Astrocyte of the hippocampus (primary cell): ENCODE measurements at regions not wholly inside any gene's neighbourhood (a gene's known extent, or its start where the extent isn't known, plus 50 kb on each side); places are given as distances from the start of the nearest gene placed in this dataset.
A peak's percentile ranks its signal among the peaks of the same experiment; 100 is the strongest.

Source experiments
- DNase-seq: peaks from one replicate; pipeline ENCODE4 v3.0.0; 2011; ENCODE audit warnings: low read depth, low spot score

DNA sequence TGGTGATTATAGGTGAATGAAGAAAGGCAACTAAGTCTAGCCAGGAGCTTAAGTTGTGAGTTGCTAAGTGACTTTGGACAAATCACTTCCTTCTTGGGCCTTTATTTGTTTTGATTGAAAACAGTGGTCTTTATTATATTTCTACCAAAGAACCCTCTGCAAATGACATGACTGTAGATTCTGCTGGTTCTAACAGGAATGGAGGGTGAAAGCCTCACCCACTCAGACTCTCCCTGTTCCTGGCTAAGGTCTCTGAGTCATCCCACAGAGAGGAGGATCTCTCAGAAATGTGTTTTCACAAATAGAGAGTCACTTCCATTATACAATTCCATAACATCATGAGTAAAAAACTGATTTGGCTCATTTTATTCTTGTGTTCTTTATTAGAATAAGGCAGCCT, 583.9 kb upstream of the LRRC4C start:
- peak; percentile 41 for DNase-seq

DNA sequence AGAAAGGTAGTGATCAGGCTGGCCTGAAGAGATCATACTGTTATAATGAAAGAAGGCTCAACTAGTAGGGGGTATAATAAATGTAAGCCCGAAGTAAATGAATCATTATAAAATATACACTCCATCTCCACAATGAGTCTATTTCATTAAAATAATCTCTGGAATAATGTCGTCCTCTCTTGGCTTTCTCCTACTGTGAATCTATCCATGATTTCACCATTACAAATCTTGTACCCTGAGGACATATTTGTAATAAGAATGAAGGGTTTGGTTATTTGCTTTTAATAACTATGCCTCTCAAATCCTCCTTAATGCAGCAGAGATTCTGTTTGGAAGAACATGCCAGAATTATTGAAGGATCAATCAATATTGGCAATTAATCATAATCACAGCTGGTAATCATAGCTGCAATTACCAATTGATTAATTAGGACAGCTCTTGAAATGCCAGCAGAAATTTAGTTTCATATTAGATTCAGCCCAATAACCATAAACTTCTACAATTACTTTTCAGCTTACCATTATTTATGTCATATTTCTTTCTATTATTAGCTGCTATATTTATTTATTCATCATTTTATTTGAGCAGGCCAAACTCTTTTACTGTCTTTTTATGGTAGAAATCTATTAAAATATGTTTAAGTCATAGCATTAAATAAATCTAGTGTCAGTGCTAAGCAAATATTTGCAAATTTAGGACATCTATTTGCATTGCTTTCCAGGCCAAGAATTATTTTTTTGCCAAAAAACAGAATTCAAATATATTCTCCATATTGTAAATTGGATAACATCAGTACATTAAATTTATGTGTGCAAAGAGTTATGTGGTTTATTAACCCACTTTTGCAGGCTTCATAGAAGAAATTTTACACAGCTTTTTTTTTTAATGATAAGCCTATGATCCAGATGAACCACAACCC, 588.4 kb upstream of the LRRC4C start:
- no peak for DNase-seq

DNA sequence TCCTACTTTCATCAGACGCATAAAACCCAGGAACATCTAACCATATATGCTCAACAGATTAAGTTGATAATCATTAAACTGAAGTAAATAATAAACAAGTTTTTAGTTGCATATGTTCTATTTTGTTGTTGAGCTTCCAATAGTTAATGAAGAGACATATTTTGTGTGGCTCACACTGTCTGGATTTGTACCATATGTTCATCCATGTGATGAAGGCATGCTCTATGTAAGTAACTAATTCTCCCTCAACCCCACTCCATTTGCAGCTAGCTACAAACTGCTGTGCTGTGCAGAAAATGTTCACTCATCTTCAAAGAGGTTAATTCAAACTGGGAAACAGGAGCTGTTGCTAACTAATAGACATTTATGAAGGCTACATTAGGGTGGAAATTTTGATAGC, 589.7 kb upstream of the LRRC4C start:
- DNase-seq = no peak

DNA sequence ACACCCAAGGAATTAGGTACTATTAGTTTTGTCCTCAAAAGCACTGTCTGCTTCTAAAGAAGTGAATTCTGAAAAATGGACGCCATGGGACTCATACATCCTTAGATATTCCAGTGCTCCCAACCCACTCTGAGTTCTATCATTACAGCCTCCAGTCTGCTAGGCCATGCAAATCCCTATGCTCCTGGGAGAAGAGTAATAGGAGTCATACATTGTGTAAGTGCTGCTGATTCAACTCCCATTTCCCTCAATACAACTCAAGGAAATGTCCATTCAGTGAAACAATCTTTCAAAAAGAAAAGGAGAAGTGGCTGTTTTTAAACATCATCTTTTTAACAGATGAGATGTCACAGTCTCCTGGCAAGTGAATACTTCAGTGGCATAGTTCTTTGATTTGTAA, 590.2 kb upstream of the LRRC4C start:
- no peak for DNase-seq

DNA sequence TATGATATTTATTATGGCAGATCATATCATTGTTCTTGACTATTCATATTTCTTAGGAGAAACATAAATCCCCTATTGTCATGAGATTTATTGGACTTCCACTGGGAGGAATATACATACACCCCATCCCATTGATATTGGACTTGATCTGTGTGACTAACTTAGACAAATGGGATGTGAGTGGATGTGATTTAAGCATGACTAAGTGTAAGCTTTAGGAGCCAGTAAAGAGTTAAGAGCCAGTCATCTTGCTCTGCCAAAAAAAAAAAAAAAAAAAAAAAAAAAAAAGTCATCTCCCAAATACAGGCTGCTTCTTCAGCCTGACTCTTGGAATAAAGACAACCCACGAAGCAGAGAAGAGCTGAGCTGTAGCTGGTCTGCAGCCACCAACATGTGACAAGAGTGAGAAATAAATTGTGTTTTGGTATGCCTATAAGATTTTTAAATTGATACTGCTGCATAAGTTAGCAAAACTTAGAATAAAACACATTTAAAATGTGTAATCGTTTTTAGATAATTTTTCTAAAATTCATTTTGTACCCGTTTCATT, 595.0 kb upstream of the LRRC4C start:
- no peak for DNase-seq

DNA sequence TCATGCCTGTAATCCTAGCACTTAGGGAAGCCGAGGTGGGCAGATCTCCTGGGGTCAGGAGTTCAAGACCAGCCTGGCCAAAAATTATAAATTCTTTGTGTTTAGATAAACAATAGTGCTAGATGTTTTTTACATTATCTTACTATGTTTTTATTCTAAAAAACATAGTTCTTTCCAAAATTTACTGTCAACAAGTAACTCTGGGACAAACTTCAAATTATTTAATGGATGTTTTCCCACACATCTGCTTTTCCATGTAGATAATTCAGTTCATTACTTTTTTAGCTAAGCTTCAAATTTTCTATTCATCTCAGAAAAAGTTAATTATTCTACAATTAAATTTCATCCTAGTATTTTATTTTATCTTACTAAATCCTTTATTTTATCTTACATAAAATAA, 596.2 kb upstream of the LRRC4C start:
- DNase-seq = no peak

DNA sequence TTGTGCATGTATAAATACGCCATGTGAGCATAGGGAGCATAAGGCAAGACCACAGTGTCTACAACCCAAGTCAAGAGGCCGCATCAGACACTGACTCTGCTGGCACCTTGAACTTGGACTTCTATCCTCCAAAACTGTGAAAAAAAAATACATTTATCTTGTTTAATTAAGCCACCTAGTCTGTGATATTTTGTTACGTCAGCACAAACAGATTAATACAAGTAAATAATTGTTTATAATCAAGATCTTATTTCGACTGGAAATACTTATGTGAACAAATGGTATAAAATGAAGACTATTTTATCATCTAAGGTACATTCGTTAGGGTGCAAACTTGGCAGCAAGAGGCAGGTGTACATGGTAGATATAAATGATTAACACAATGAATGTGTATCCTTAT, 599.3 kb upstream of the LRRC4C start:
- DNase-seq = no peak

DNA sequence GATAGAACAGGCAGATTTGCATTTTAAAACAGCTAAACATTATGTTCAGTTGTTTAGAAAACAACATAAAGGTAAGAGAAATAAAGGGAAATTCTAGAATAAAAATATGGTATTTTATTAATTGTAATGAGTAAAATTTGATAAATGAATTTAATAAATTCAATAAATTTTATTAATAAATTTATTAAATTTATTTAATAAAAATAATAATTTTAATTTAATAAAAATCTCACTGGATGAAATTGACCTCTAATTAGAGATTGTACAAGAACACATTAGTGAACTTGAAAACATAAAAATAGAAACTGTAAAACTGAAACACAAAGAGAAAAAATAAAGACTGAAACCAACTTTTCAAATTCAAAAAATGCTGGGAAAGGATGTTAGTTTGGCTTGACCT, 605.7 kb upstream of the LRRC4C start:
- no peak for DNase-seq

DNA sequence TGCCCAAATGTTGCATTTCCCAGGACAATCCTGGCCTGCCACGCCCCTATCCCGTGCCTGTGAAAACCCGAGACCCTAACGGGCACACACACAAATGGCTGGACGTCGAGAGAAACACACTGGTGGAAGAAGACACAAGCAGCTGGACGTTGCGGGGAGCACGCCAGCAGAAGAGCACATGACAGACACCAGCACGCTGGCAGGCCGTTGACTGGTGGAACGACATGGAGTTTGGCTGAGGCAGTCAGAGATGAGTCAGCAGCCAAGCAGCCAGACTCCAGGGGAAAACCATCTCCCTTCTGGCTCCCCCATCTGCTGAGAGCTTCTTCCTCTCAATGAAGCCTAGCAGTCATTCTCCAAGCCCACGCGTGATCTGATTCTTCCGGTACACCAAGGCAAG, 606.7 kb upstream of the LRRC4C start:
- DNase-seq = peak; percentile 21

DNA sequence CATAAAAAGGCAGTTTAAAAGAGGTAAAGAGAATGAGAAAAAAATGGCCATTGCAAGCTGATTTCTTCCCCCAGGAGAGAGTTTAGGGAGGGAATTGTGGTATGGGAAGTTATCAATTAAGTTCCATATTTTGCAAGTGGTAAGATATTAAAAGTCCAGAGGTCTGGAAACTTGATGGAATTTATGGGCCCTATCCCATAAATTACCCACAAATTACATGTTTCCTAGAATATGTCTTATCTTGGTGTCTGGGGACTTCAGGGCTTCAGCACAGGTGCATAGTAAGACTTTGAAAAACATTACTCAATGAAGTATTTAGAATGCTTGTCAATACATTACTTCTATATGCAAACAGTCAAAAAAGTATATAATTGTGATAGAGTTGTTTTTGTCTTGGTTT, 614.9 kb upstream of the LRRC4C start:
- no peak for DNase-seq

DNA sequence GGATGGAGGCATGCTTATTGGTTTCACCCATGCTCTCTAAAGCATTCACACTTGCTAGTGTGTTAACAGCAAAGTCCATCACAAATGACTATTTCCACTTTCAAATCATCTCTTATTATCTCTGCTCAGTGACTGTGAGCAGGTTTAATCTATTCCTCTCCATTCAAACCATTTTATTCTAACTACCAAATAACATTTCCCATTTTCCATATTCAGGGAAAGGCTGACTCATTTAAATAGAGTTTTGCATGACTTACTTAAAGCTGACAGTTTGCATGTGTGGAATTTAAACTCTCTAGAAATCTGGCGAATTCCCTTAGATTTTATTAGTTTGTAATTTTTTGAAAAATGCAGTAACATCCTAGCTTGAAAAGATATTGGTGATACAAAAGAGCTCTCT, 615.7 kb upstream of the LRRC4C start:
- DNase-seq = no peak

DNA sequence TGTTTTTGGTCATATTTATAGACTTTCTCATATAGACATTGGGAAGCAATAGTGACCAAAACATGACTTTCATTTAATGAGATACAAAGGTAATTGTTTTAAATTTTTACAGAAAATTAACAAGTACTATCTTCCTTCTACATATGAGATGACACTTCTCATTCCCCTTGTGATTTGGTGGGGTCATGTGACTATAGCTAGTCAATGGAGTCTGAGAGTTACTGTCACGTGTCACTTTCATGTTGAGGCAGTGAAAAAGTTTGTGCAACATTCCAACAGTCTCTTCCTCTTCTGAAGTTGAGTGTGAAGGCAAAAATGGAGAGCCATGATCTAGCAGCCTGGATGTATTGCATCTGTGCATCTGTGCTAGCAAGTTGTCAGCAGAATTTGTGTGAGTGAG, 618.3 kb upstream of the LRRC4C start:
- DNase-seq = no peak

DNA sequence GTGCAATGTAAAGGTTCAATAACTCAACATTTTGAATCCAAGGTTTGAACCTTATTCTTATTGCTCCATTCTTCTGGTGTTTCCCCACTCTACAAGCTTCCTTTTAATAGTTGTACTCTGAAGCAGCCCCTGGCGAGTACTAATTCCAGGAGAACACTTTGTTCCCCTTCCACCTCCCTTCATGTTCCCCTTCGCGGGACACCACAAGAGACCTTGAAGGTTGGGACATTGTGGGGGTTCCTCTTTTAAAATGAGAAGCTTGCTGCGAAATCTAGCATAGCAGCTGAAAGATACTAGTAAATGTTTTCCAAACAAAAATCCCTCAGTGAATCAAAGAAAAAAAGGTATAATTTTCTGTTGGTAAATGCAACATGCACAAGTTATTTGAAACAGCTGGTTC, 626.3 kb upstream of the LRRC4C start:
- DNase-seq = no peak

DNA sequence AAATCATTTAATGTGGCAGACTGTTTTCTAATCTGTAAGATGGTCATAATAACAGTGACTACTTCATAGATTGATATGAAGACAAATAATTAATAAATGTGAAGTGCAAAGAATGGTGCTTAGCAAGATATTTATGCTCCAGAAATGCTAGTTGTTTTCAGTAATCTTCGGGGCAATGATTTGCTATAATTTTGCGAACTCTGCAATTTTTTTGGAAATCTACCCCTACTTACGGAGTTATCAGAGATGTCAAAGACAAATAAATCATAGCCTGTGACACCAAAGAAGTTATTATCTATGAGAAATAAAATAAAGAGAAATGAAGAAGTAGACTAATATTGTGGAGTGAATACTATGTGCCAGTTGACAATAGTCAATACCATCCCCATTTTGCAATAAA, 634.1 kb upstream of the LRRC4C start:
- DNase-seq = no peak

DNA sequence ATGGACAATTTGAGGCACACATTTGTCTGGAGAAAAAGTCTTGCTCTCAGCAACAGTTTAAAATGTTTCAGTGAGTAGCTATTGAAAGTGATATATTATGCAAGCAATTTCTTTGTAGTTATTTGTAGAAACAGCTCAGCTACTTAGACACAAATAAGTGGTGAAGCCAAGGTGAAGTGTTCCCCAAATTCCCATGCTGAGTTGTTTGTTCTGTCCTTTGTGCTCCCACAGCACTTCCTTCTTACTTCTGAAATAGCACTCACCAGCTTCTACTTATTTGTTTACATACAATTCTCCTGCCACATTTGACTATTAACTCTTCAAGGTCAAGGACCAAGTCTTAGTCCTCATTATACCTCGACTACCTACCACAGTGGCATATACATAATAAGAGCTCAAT, 638.6 kb upstream of the LRRC4C start:
- DNase-seq = no peak

DNA sequence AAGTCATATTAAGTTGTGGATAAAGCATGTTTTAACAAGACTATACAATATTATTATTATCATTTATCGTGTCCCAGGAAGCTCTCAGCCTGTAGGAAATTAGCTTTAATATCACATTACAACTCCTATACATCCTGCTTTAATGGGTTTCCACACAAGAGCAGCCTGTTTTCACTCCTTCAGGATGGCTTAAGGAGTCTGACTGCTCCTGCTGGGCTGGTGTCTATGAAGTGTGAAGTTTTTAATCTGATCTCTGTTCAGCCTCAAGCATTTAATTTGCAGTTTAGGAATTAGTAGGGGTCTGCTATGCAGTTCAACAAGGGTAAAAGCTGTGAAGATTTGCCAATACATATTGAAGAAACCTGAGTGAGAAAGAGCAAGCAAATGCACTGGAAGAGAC, 653.4 kb upstream of the LRRC4C start:
- no peak for DNase-seq

DNA sequence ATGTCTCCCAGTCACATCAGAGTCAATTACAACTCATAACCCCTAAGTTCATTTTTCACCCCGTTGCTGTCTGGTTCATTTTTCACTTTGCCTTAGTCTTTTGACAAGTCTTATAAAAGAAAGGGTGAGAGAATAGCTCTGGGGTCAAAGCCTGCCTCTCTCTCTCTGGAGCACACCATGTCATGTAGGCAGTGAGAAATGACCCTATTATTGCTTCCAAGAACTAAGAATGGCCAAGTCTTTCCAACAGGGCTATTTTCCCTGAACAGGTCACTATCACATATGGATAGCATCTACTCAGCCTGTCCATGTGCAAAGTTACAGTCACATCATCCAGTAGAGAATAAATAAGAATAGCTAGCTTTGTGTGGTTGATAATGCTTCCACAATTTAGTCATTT, 655.5 kb upstream of the LRRC4C start:
- no peak for DNase-seq

DNA sequence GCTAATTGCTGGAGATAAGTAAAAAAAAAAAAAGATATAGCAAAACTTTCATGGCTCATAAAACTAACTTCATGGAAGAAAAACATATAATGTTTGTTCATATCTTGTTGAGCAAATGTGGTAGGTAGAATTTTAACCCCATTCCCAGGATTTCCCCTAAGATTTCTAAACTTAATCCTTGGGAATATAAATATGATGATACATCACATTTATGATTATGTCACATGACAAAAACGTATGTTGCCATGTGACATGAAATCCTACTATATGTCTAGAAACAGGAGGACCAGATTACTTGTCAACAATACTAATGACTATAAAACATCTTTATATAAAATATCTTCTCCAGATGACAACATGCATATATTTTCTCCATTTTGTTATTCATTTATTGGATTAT, 679.0 kb upstream of the LRRC4C start:
- no peak for DNase-seq

DNA sequence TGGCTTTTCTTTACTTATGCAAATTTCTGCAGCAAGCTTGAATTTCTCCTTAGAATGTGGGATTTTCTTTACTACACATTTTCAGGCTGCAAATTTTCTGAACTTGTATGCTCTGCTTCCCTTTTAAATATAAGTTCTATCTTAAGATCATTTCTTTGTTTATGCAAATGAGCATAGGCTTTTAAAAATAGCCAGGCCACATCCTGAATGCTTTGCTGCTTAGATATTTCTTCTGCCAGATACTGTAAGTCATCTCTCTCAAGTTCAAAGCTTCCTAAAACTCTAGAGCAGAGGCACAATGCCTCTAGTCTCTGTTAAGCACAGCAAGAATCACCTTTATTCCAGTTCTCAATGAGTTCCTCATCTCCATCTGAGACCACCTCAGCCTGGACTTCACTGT, 685.9 kb upstream of the LRRC4C start:
- DNase-seq = no peak

DNA sequence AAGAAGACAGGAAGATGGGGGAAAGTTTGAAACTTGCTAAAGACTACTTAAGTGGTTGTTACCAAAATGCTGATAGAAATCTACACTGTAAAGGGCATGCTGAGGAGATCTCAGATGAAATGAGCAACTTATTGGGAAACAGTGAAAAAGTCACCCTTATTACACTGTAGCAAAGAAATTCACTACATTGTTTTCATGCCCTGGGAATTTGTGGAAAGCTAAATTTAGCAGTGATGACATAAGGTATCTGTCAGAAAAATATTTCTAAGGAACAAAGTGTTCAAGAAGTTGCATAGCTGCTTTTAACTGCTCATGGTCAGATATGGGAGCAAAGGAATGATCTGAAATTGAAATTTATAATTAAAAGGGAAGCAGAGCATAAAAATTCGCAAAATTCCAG, 702.4 kb upstream of the LRRC4C start:
- peak; percentile 36 for DNase-seq

DNA sequence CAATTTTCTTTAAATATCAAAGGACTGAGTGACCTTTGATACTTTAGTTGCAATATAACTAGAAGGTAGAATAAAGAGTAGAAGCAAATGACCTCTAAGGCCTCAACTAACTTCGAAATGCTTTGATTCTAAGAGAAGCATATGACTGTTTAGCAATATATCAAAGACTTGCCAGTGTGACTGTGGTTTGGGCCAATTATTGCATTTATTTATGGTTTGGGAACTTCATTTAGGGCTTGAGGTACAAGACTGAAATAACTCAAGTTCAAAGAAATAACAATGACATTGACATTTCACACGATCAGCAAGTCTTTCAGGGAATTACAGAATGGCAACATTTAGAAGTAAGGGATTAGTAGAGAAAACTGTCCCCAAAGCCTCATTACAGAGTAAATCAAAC, 709.7 kb upstream of the LRRC4C start:
- no peak for DNase-seq

DNA sequence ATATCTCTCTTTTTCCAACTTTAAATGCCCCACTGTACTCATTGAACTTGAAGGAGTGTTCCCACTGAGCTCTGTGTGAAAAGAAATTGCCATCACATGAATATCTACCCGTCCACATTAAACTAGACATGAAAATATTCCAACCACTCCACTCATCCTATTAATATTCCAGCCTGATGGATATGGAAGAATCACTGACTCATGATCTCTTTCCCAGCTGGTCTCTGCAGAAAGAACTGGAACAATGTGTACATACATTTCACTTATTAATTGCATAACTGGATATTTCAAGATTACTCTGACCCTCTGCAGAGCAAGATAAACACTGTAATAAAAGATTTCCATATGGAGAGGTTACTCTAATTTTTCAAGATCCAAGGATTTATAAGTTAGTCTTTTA, 711.1 kb upstream of the LRRC4C start:
- no peak for DNase-seq

DNA sequence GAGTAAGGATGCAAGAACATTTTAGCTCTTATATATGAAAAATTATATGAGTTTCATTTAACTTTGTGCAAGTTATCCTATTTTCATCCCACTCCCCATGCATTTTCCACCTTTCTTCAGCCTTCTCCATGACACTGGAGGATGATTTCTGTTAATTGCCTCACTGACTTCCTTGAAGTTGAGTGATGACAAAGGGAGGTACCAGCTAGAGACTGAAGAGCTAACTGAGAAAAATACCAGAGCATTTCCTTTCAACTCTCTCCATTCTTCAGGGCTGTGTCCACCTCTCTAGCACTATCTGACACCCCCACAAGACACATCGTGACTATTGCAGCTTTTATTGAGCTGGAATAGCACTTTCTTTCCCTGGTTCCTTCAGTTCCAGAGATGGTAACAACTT, 711.6 kb upstream of the LRRC4C start:
- DNase-seq = no peak

DNA sequence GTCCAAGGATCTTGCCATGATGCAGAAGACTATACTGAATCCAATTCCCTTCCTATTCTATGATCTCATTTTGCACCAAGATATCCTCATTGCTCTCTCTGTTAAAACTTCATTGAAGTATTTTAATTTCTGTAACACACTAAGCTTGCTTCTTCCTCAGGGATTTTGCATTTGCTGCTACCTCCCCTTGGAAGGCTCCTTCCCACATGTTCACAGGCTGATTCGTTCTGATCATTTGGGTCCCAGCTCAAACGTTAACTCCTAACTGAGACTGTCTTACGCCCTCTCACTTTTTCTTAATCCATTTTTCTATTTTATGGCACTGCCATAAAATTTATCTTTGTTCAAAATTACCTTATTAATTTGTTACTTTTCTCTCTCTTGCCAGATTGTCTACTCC, 713.0 kb upstream of the LRRC4C start:
- DNase-seq = no peak
